ENCODE measurements at regions not wholly inside any gene's neighbourhood (a gene's known extent, or its start where the extent isn't known, plus 50 kb on each side); places are given as distances from the start of the nearest gene placed in this dataset.

DNA sequence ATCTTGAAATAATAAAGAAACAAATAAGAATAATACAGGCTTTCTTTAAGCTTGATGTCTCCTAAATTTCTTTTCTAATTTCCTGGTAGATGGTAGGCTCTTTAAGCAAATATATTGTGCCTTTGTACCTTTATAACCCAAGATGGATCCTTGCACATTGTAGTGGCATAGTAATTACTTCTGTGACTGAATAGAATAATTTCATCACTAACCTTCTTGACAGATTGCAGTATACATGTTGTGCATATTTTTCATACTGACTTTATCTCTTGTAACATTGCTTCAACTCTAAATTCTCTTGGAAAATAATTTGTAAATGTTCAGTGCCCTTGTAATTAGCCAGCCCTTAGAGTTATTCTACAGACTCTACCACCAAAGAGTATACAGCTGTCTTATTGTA, 1433.8 kb upstream of the GBE1 start:
- no peak for TF ChIP-seq CTCF (conservative IDR thresholded peaks at IDR 0.05)
- no peak for TF ChIP-seq ZFX (IDR thresholded peaks at IDR 0.05)
